HG03095 (cell line): ENCODE measurements at regions not wholly inside any gene's neighbourhood (a gene's known extent, or its start where the extent isn't known, plus 50 kb on each side); places are given as distances from the start of the nearest gene placed in this dataset.
A peak's percentile ranks its signal among the peaks of the same experiment; 100 is the strongest.

Source experiments
- ATAC-seq: cut with Tn5 transposase; IDR thresholded peaks from one replicate; pipeline ENCODE4 v1.9.1; 2021; ENCODE audit warnings: moderate library complexity; ENCODE audit not compliant: unreplicated experiment

- ATAC-seq = no peak
These were observed 377.3 kb upstream of the MEF2C start for GRCh38 chr5:89260254-89260653.

- ATAC-seq = no peak
These were observed 373.0 kb upstream of the MEF2C start for GRCh38 chr5:89255845-89256463.

GRCh38 chr5:89253666-89254352, 370.8 kb upstream of the MEF2C start:
- ATAC-seq = no peak

GRCh38 chr5:89246864-89247263, 363.9 kb upstream of the MEF2C start:
- ATAC-seq = no peak

- no peak for ATAC-seq
These were observed 363.3 kb upstream of the MEF2C start for GRCh38 chr5:89246252-89246651.

- ATAC-seq = no peak
These were observed 360.6 kb upstream of the MEF2C start for GRCh38 chr5:89243611-89244010.

GRCh38 chr5:89241186-89241585, 358.2 kb upstream of the MEF2C start:
- no peak for ATAC-seq

- no peak for ATAC-seq
These were observed 353.9 kb upstream of the MEF2C start for GRCh38 chr5:89236900-89237299.

- ATAC-seq = no peak
These were observed 350.5 kb upstream of the MEF2C start for GRCh38 chr5:89233462-89233861.

GRCh38 chr5:89232139-89232603, 349.2 kb upstream of the MEF2C start:
- peak; percentile 95 for ATAC-seq

GRCh38 chr5:89230178-89230577, 347.2 kb upstream of the MEF2C start:
- ATAC-seq = no peak

- ATAC-seq = no peak
These were observed 346.5 kb upstream of the MEF2C start for GRCh38 chr5:89229331-89230070.

GRCh38 chr5:89228355-89228754, 345.4 kb upstream of the MEF2C start:
- no peak for ATAC-seq

GRCh38 chr5:89218364-89218763, 335.4 kb upstream of the MEF2C start:
- no peak for ATAC-seq

- ATAC-seq = no peak
These were observed 333.6 kb upstream of the MEF2C start for GRCh38 chr5:89216606-89217005.

- no peak for ATAC-seq
These were observed 330.6 kb upstream of the MEF2C start for GRCh38 chr5:89213573-89213972.

GRCh38 chr5:89211836-89212235, 328.9 kb upstream of the MEF2C start:
- ATAC-seq = no peak

- no peak for ATAC-seq
These were observed 325.8 kb upstream of the MEF2C start for GRCh38 chr5:89208811-89209210.

- ATAC-seq = no peak
These were observed 325.4 kb upstream of the MEF2C start for GRCh38 chr5:89208392-89208791.

- ATAC-seq = no peak
These were observed 321.8 kb upstream of the MEF2C start for GRCh38 chr5:89204756-89205155.

GRCh38 chr5:89203611-89204010, 320.6 kb upstream of the MEF2C start:
- ATAC-seq = no peak

GRCh38 chr5:89200899-89201298, 317.9 kb upstream of the MEF2C start:
- no peak for ATAC-seq
